B cell (primary cell): ENCODE measurements at regions not wholly inside any gene's neighbourhood (a gene's known extent, or its start where the extent isn't known, plus 50 kb on each side); places are given as distances from the start of the nearest gene placed in this dataset.

ENCODE experiments used
- ATAC-seq: fragments of 200-7000 bp; cut with Tn5 transposase; one replicate; pipeline ENCODE4 v1.10.0; 2021; ENCODE audit warnings: low read depth, mild to moderate bottlenecking, moderate number of reproducible peaks, moderate library complexity
- CTCF ChIA-PET: fragments of 350-600 bp; sonication (Branson Sonifier 250); formaldehyde crosslinking; loops from one replicate; lab custom pipeline; 2021; ENCODE audit warnings: antibody characterized with exemption, inconsistent platforms; lab: Charles Lee
- POLR2A ChIA-PET: fragments of 350-600 bp; sonication (Branson Sonifier 250); formaldehyde crosslinking; loops from one replicate; lab custom pipeline; 2021; ENCODE audit warnings: antibody characterized with exemption; lab: Charles Lee
- DNase-seq: peaks from one replicate; pipeline ENCODE4 v3.0.0; 2013
- H2AFZ ChIP-seq: 2 replicates; pipeline ENCODE4 v1.6.1; 2012; ENCODE audit warnings: mild to moderate bottlenecking, low read depth, low read length; ENCODE audit not compliant: insufficient read depth, poor library complexity, severe bottlenecking
- H3K27ac ChIP-seq, 2 donors: 1 replicate in 1 of 2; 2 replicates in 1 of 2; pipeline ENCODE4 v1.5.1; 2012 to 2013; ENCODE audit warnings: low read length in 2 of 2, mild to moderate bottlenecking in 2 of 2, moderate library complexity in 1 of 2
- H3K27me3 ChIP-seq, 4 experiments: fragments of 200-600 bp in 1 of 4; sonication (generic) in 1 of 4; replicated peaks in 1 of 4; 1 replicate in 2 of 4; 2 replicates in 2 of 4; pipeline versions ENCODE4 v1.6.1 to v1.7.0; 2013 to 2016; ENCODE audit warnings: low read length in 3 of 4, mild to moderate bottlenecking in 2 of 4, mixed read lengths in 1 of 4, moderate library complexity in 1 of 4; ENCODE audit not compliant: insufficient read depth in 4 of 4, control insufficient read depth in 3 of 4; ENCODE audit errors: control extremely low read depth in 1 of 4
- H3K36me3 ChIP-seq, 2 experiments: replicated peaks in 1 of 2; 1 replicate in 1 of 2; 2 replicates in 1 of 2; pipeline versions ENCODE4 v1.6.1 to v1.7.1; 2013; ENCODE audit warnings: low read length in 1 of 2; ENCODE audit not compliant: insufficient read depth in 2 of 2, control insufficient read depth in 1 of 2; ENCODE audit errors: control extremely low read depth in 1 of 2, extremely low read depth in 1 of 2
- H3K4me1 ChIP-seq, 2 donors: fragments of 200-600 bp in 1 of 2; sonication (generic) in 1 of 2; 1 replicate in 1 of 2; 2 replicates in 1 of 2; pipeline versions ENCODE4 v1.5.1 to v1.6.1; 2013 to 2017; ENCODE audit warnings: low read length in 2 of 2; ENCODE audit not compliant: control insufficient read depth in 2 of 2, insufficient read depth in 2 of 2
- H3K4me2 ChIP-seq: replicated peaks from 2 replicates; pipeline ENCODE3; 2012; ENCODE audit warnings: mild to moderate bottlenecking, low read depth, low read length; ENCODE audit not compliant: poor library complexity, severe bottlenecking
- H3K4me3 ChIP-seq, 5 experiments: fragments of 200-600 bp in 1 of 5; sonication (generic) in 1 of 5; 1 replicate in 3 of 5; 2 replicates in 2 of 5; pipeline versions ENCODE4 v1.5.1 to v1.7.0; 2011 to 2016; ENCODE audit warnings: low read length in 4 of 5, mild to moderate bottlenecking in 4 of 5, low read depth in 2 of 5, control low read depth in 1 of 5, moderate library complexity in 1 of 5; ENCODE audit not compliant: insufficient read depth in 1 of 5; ENCODE audit errors: control extremely low read depth in 1 of 5, extremely low read depth in 1 of 5
- H3K79me2 ChIP-seq: fragments of 200-600 bp; sonication (generic); one replicate; pipeline ENCODE4 v1.6.0; 2016; ENCODE audit warnings: low read length; ENCODE audit not compliant: control insufficient read depth, insufficient read depth
- H3K9ac ChIP-seq: fragments of 200-600 bp; sonication (generic); 2 replicates; pipeline ENCODE4 v1.6.1; 2017; ENCODE audit warnings: mild to moderate bottlenecking, low read length, moderate library complexity
- H3K9me3 ChIP-seq, 3 donors: one replicate each; pipeline versions ENCODE4 v1.6.1 to v1.7.1; 2013; ENCODE audit warnings: low read length in 2 of 3; ENCODE audit not compliant: control insufficient read depth in 2 of 3, insufficient read depth in 1 of 3; ENCODE audit errors: control extremely low read depth in 1 of 3
- H4K20me1 ChIP-seq: 2 replicates; pipeline ENCODE4 v1.6.0; 2012; ENCODE audit warnings: mild to moderate bottlenecking, low read length; ENCODE audit not compliant: insufficient read depth, control insufficient read depth, poor library complexity, severe bottlenecking
- H3K27ac Mint-ChIP-seq: one replicate; pipeline ENCODE4 v1.8.0; 2021; ENCODE audit warnings: mixed read lengths
- H3K27me3 Mint-ChIP-seq: one replicate; pipeline ENCODE4 v1.8.0; 2021; ENCODE audit warnings: mixed read lengths
- H3K4me1 Mint-ChIP-seq: one replicate; pipeline ENCODE4 v1.8.0; 2021; ENCODE audit warnings: mixed read lengths
- H3K4me3 Mint-ChIP-seq: one replicate; pipeline ENCODE4 v1.8.0; 2021; ENCODE audit warnings: mixed read lengths
- H3K9me3 Mint-ChIP-seq: one replicate; pipeline ENCODE4 v1.8.0; 2022; ENCODE audit warnings: mixed read lengths; ENCODE audit not compliant: insufficient read depth
- CTCF ChIP-seq: fragments of 200-600 bp; IDR thresholded peaks from one replicate; pipeline ENCODE4 v1.8.0; 2022; ENCODE audit warnings: antibody characterized with exemption, mild to moderate bottlenecking
- EZH2 ChIP-seq: IDR thresholded peaks from 2 replicates; pipeline ENCODE4 v1.6.1; 2012; ENCODE audit warnings: borderline replicate concordance, low read depth, mild to moderate bottlenecking, moderate library complexity, low read length; ENCODE audit not compliant: insufficient read depth, poor library complexity, severe bottlenecking
- WGBS: methylation state at CpG from one replicate; pipeline ENCODE4 v1.1.5; 2013; ENCODE audit warnings: missing lambda C conversion rate; ENCODE audit not compliant: insufficient coverage; 5-methylcytosine and 5-hydroxymethylcytosine counted together
- intact Hi-C: fragments of 100-400 bp; cut with micrococcal nuclease; formaldehyde crosslinking; loops from one replicate; pipeline ENCODE4 v1.10.0; 2022

- Histone ChIP-seq H3K4me3 (no peak overlapping the region), H2AFZ (no peak overlapping the region), H3K9me3 (peaks cover 0 to 7% (median 0%) of the 10 kb centered on the region in 3 donors), H3K9ac (no peak overlapping the region), H3K4me1 (no peaks in the 10 kb centered on the region), H3K36me3 (no peaks in the 10 kb centered on the region), H3K4me2 (no peak overlapping the region), H3K79me2 (no peaks in the 10 kb centered on the region), H3K27ac (no peak overlapping the region), H4K20me1 (no peaks in the 10 kb centered on the region), H3K27me3 (no peaks in the 10 kb centered on the region)
- ATAC-seq (no peak), DNase-seq (no peak)
- CTCF ChIA-PET = no interaction called here
- intact Hi-C loops = no loop called here
- Mint-ChIP-seq H3K9me3 (peaks cover 2% of the 10 kb centered on the region), H3K4me1 (no peaks in the 10 kb centered on the region), H3K27me3 (no peaks in the 10 kb centered on the region), H3K27ac (no peak overlapping the region), H3K4me3 (no peak overlapping the region)
- POLR2A ChIA-PET = no interaction called here
- no peak for TF ChIP-seq CTCF
- TF ChIP-seq EZH2 = no peak
- WGBS = 100% methylated on average over 1 of the region's 1 CpG
Measured at GRCh38 chr18:1906421-1906820, 664.9 kb downstream of the METTL4 start.

GRCh38 chr18:1907470-1908206, 663.7 kb downstream of the METTL4 start:
- H3K27ac ChIP-seq = no peak overlapping the region
- H3K9ac ChIP-seq = no peak overlapping the region
- H3K79me2 ChIP-seq = no peaks in the 10 kb centered on the region
- no peak overlapping the region for H3K27ac Mint-ChIP-seq
- H3K36me3 ChIP-seq = no peaks in the 10 kb centered on the region
- ATAC-seq (no peak), DNase-seq (no peak)
- no peaks in the 10 kb centered on the region for H3K27me3 ChIP-seq
- H2AFZ ChIP-seq = no peak overlapping the region
- ChIA-PET POLR2A (no interaction called here), CTCF (no interaction called here)
- intact Hi-C loops = no loop called here
- H4K20me1 ChIP-seq = no peaks in the 10 kb centered on the region
- H3K4me3 Mint-ChIP-seq = no peak overlapping the region
- H3K4me2 ChIP-seq = no peak overlapping the region
- H3K4me3 ChIP-seq = no peak overlapping the region
- WGBS = no CpG with 5 or more reads among the region's 3 CpGs
- peaks cover 0 to 7% (median 0%) of the 10 kb centered on the region in 3 donors for H3K9me3 ChIP-seq
- no peaks in the 10 kb centered on the region for H3K4me1 Mint-ChIP-seq
- TF ChIP-seq CTCF = no peak
- no peak for TF ChIP-seq EZH2
- no peaks in the 10 kb centered on the region for H3K27me3 Mint-ChIP-seq
- peaks cover 2% of the 10 kb centered on the region for H3K9me3 Mint-ChIP-seq
- no peaks in the 10 kb centered on the region for H3K4me1 ChIP-seq
